GM12891 (cell line): ENCODE measurements at regions not wholly inside any gene's neighbourhood (a gene's known extent, or its start where the extent isn't known, plus 50 kb on each side); places are given as distances from the start of the nearest gene placed in this dataset.

ENCODE experiments used
- POLR2AphosphoS5 ChIP-seq: IDR thresholded peaks from 2 replicates; pipeline ENCODE4 v1.6.1; 2011; ENCODE audit warnings: low read depth, low read length, control low read depth
- TAF1 ChIP-seq: IDR thresholded peaks from 2 replicates; pipeline ENCODE4 v1.6.1; 2011; ENCODE audit warnings: low read depth, low read length, control low read depth

- TF ChIP-seq TAF1 (no peak), POLR2AphosphoS5 (no peak)
Measured at GRCh38 chr17:13263746-13264145, 245.9 kb upstream of the ELAC2 start.
